C4-2B (cell line): ENCODE measurements at regions not wholly inside any gene's neighbourhood (a gene's known extent, or its start where the extent isn't known, plus 50 kb on each side); places are given as distances from the start of the nearest gene placed in this dataset.

Experiments used
- ZFX ChIP-seq: fragments of 450-650 bp; IDR thresholded peaks from 2 replicates; pipeline ENCODE4 v1.6.1; 2017
- TF ChIP-seq, protein P1 (sequence below): fragments of 450-650 bp; conservative IDR thresholded peaks from 2 replicates; pipeline ENCODE4 v1.5.1; 2017; ENCODE audit warnings: mild to moderate bottlenecking

DNA sequence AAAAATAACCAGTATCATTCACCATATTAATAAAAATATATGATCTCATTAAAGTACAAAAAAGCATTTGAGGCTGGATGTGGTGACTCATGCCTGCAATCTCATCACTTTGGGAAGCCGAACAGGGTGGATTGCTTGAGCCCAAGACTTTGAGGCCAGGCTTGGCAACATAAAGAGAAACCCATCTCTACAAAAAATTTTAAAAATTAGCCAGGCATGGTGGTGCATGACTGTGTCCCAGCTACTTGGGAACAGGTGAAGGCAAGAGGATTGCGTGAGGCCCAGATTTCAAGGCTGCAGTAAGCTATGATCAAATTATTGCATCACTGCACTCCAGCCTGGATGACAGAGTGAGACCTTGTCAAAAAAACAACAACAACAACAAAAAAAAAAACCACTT lies 75.9 kb downstream of the RAD51AP2 start:
- TF ChIP-seq, protein P1, sequence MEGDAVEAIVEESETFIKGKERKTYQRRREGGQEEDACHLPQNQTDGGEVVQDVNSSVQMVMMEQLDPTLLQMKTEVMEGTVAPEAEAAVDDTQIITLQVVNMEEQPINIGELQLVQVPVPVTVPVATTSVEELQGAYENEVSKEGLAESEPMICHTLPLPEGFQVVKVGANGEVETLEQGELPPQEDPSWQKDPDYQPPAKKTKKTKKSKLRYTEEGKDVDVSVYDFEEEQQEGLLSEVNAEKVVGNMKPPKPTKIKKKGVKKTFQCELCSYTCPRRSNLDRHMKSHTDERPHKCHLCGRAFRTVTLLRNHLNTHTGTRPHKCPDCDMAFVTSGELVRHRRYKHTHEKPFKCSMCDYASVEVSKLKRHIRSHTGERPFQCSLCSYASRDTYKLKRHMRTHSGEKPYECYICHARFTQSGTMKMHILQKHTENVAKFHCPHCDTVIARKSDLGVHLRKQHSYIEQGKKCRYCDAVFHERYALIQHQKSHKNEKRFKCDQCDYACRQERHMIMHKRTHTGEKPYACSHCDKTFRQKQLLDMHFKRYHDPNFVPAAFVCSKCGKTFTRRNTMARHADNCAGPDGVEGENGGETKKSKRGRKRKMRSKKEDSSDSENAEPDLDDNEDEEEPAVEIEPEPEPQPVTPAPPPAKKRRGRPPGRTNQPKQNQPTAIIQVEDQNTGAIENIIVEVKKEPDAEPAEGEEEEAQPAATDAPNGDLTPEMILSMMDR = no peak
- TF ChIP-seq ZFX = no peak
